T-helper 2 cell (primary cell): ENCODE measurements at regions not wholly inside any gene's neighbourhood (a gene's known extent, or its start where the extent isn't known, plus 50 kb on each side); places are given as distances from the start of the nearest gene placed in this dataset.
"Not testable (repeated sequence)": the region's sequence is repeated elsewhere in the genome, so short reads cannot be mapped to it uniquely, and the experiment has no call there.

ENCODE experiments used
- DNase-seq, 5 experiments: peaks; one replicate each; pipeline versions ENCODE4 v3.0.0 to v3.0.0-alpha.2; 2012 to 2022

- peak in 1 of 5 experiments; percentile 77 for DNase-seq
These were observed 176.4 kb upstream of the ANK3 start for GRCh38 chr10:60566096-60566495.

- no peak for DNase-seq
These were observed 175.8 kb upstream of the ANK3 start for GRCh38 chr10:60565492-60565891.

GRCh38 chr10:60564475-60564874, 174.8 kb upstream of the ANK3 start:
- no peak for DNase-seq

- no peak for DNase-seq
These were observed 170.8 kb upstream of the ANK3 start for GRCh38 chr10:60560451-60560850.

GRCh38 chr10:60555700-60556099, 166.0 kb upstream of the ANK3 start:
- DNase-seq = no peak

- peak in 1 of 5 experiments; percentile 49 for DNase-seq
These were observed 160.0 kb upstream of the ANK3 start for GRCh38 chr10:60549686-60550085.

- no peak for DNase-seq
These were observed 153.0 kb upstream of the ANK3 start for GRCh38 chr10:60542657-60543056.

GRCh38 chr10:60541451-60541850, 151.8 kb upstream of the ANK3 start:
- no peak for DNase-seq

GRCh38 chr10:60537697-60538096, 148.0 kb upstream of the ANK3 start:
- peak in 1 of 5 experiments; percentile 23 for DNase-seq

GRCh38 chr10:60536529-60537114, 146.9 kb upstream of the ANK3 start:
- DNase-seq = peak in 1 of 5 experiments; percentile 61

- DNase-seq = no peak
These were observed 145.8 kb upstream of the ANK3 start for GRCh38 chr10:60535427-60535826.

GRCh38 chr10:60534761-60535389, 145.2 kb upstream of the ANK3 start:
- DNase-seq = peak in 1 of 5 experiments; percentile 8

GRCh38 chr10:60532696-60533468, 143.2 kb upstream of the ANK3 start:
- no peak for DNase-seq

GRCh38 chr10:60531006-60531405, 141.3 kb upstream of the ANK3 start:
- DNase-seq = no peak

GRCh38 chr10:60527676-60528075, 138.0 kb upstream of the ANK3 start:
- DNase-seq = no peak

- no peak for DNase-seq
These were observed 136.3 kb upstream of the ANK3 start for GRCh38 chr10:60525716-60526585.

GRCh38 chr10:60524541-60524940, 134.9 kb upstream of the ANK3 start:
- peak in 1 of 5 experiments; percentile 27 for DNase-seq

GRCh38 chr10:60523371-60523770, 133.7 kb upstream of the ANK3 start:
- not testable (repeated sequence) for DNase-seq

GRCh38 chr10:60522617-60523016, 132.9 kb upstream of the ANK3 start:
- DNase-seq = no peak

- peak in 1 of 5 experiments; percentile 18 for DNase-seq
These were observed 132.3 kb upstream of the ANK3 start for GRCh38 chr10:60521974-60522405.

- no peak for DNase-seq
These were observed 129.1 kb upstream of the ANK3 start for GRCh38 chr10:60518745-60519144.

- no peak for DNase-seq
These were observed 128.1 kb upstream of the ANK3 start for GRCh38 chr10:60517805-60518204.

- no peak for DNase-seq
These were observed 123.6 kb upstream of the ANK3 start for GRCh38 chr10:60513281-60513680.
